ENCODE measurements at regions not wholly inside any gene's neighbourhood (a gene's known extent, or its start where the extent isn't known, plus 50 kb on each side); places are given as distances from the start of the nearest gene placed in this dataset.
"Not testable (repeated sequence)": the region's sequence is repeated elsewhere in the genome, so short reads cannot be mapped to it uniquely, and the experiment has no call there.

DNA sequence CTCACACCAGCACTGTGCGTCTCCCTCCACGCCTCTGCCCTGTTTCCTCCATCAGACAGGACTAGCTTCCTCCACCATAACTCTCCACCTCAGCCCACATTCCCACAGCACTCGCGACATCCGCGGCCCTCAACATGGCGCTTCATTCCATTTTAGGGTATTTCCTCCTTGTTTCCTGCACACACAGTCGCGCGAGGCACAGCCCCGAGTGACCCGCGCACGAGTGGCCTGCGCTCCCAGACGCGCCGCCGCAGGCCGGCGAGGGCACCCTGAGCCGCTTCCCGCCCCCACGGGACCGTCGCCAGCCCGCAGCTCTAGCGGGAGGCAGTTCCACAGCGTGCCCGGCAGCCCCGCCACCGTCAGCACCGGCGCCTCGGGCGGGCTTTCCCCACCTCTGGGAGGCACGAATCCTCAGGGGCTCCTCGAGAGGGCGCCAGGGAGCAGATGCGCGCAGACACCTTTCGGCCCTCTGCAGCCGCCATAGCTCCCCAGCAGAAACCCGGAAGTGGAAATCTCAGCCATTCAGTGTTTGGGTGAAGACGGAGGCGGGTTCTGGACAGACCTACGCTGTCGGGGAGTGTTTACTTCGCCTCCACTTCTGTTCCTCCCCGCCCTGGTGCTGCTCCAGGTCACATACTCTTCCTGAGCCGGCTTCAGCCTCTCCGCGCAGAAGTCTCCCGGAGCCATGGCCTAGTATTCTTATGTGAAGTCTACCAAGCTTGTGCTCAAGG, 136.6 kb downstream of the FOXD4L6 start:
- peak overlapping the region; percentile 94 for H3K9ac ChIP-seq
- not testable (repeated sequence) for H4K20me1 ChIP-seq, H3K9me3 ChIP-seq, H3K27me3 ChIP-seq
- H3K27ac ChIP-seq = peak overlapping the region; percentile 87
- H3K4me3 ChIP-seq = peak overlapping the region; percentile 86
- H3K4me2 ChIP-seq = peak overlapping the region; percentile 83
- H3K36me3 ChIP-seq = peaks cover 14% of the 10 kb centered on the region
- peaks cover 24% of the 10 kb centered on the region; the same call in 1 of the 2 replicates for H3K4me1 ChIP-seq

DNA sequence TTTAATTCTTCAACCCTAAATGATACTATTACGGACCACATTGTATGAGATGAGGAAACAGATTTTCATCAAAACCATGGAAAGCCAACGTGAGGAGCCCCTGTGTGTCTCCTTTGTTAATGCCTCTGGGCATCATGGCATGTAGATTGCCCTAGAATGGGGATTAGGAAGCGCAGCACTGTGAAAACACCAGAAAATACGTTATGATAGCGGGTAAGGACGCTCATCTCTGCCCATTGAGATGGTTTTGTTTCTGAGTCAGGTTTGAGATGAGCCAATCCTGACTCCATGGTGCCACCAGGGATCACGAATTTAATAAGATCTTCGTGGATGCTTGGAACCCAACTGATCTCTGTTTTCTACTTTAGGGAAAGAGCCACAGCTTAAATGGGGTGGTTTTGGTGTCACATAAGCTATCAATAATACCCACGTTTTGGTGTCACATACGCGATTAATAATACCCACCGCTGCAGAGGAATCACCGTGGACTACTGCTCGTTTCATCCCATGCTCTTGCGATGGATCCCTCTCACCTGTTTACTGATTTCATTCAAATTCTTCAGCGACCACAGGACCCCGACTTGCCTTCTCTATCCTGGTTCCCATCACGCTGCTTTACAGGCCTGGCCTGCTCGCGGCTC, 137.3 kb downstream of the FOXD4L6 start:
- not testable (repeated sequence) for H3K27me3 ChIP-seq, H3K9me3 ChIP-seq, H4K20me1 ChIP-seq, H3K36me3 ChIP-seq
- H3K4me2 ChIP-seq = peak overlapping the region; percentile 83
- peak overlapping the region; percentile 86 for H3K4me3 ChIP-seq
- H3K9ac ChIP-seq = peak overlapping the region; percentile 94
- peaks cover 24% of the 10 kb centered on the region; the same call in 1 of the 2 replicates for H3K4me1 ChIP-seq
- peak overlapping the region; percentile 87 for H3K27ac ChIP-seq

DNA sequence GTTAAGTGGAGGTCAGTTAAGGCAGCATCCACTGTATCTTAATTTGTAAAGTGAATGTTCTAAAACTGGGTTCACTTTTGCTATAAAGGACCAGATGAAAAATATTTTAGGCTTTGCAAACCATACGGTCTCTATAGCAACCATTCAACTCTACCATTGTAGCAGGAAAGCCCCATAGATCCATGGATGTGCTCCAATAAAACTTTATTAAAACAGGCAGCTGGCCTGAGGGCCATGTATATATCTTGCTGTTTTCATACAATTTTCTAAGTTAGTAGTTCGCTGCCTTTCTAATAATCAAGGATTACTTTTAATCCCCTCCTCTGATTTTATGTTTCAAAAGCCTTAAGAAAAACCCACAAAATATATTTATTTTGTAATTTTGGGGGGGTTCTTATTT, 142.1 kb downstream of the FOXD4L6 start:
- H3K9ac ChIP-seq, H3K36me3 ChIP-seq: not testable (repeated sequence)

DNA sequence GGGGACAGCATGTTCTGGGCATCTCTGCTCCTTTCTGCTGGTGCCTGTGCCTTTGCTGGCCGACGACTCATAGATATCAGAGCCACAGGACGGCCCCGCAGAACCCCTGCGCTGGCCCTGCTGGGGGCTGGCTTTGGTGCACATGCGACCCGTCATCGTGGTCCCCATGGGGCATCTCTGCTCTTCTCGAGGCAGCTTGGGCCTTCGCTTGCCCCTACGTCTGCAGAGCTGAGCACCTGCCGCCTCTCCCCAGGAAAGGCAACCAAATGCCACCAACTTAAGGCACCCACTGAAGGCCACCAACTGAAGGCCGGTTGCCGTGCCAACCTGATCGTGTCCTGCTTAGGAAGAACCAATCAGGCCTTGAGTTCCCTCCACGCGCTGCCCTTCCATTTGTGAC, 153.1 kb downstream of the FOXD4L6 start:
- H3K9ac ChIP-seq, H3K27me3 ChIP-seq, H3K36me3 ChIP-seq, H3K4me2 ChIP-seq, H4K20me1 ChIP-seq, H3K27ac ChIP-seq, H3K4me3 ChIP-seq, H3K9me3 ChIP-seq, H3K4me1 ChIP-seq: not testable (repeated sequence)

More for the DNA sequence above, 142.1 kb downstream of the FOXD4L6 start:
- H3K27ac ChIP-seq, H4K20me1 ChIP-seq, H3K4me3 ChIP-seq, H3K4me2 ChIP-seq, H3K4me1 ChIP-seq, H3K27me3 ChIP-seq: not testable (repeated sequence)
- peaks cover 10% of the 10 kb centered on the region; the same call in 1 of the 2 replicates for H3K9me3 ChIP-seq

DNA sequence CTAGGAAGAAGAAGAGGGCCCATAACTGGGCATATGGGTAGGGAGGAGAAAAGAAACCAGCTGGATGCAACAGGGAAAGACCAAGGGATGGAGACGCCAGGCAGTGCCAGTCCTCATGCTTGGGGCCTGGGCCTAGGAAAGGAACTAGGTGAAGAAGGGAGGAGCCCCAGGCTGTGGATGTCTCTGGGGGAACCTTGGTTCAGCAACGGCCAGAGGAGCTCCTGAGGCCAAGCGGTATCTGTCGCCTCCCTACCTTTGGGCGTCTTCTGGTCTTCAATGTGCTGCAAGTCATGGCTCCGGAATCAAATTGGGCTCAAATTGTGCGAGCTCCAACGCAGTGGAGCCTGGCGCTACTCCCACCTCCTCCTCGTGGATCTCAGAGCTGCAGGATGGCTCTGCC, 153.6 kb downstream of the FOXD4L6 start:
- not testable (repeated sequence) for H3K4me3 ChIP-seq, H3K4me2 ChIP-seq, H3K27me3 ChIP-seq, H3K4me1 ChIP-seq, H4K20me1 ChIP-seq, H3K9ac ChIP-seq, H3K27ac ChIP-seq, H3K9me3 ChIP-seq, H3K36me3 ChIP-seq

DNA sequence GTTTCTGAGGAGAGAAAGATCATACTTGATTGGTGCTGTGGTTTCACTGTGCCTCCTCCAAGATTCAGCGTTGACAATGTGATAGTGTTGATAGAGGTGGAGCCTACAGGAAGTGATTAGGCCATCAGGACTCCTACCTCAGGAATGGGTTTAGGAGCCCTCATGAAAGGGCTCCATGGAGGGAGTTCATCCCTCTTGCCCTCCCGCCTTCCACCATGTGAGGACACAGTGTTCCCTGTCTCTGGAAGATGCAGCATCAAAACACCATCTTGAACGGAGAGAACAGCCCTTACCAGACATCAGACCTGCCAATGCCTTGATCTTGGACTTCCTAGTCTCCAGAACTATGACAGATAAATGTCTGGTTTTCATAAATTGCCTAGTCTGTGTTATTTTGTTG, 156.7 kb downstream of the FOXD4L6 start:
- H3K36me3 ChIP-seq, H3K9ac ChIP-seq, H3K4me2 ChIP-seq, H3K4me1 ChIP-seq, H3K4me3 ChIP-seq, H4K20me1 ChIP-seq, H3K9me3 ChIP-seq, H3K27me3 ChIP-seq, H3K27ac ChIP-seq: not testable (repeated sequence)

DNA sequence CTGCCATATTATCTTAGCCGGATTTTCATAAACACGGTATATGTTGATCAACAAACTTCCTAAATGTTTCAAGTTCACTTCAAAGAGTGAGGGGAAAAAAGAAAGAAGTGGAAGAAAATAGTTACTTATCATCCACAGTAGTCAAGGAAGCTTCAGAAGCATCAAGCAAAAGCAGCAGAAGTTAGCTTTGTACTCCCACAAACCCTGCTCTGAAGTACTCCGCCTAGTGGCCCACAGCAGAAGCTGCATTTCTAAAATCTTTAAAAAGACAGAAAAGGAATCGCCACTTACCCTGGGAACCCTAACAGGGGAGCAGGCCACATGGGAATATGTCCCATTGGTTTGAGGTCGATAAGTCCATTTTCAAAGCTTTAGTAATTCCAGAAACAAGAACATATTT, 158.1 kb downstream of the FOXD4L6 start:
- not testable (repeated sequence) for H3K9me3 ChIP-seq, H4K20me1 ChIP-seq, H3K36me3 ChIP-seq, H3K9ac ChIP-seq, H3K27ac ChIP-seq, H3K27me3 ChIP-seq, H3K4me2 ChIP-seq, H3K4me1 ChIP-seq, H3K4me3 ChIP-seq

DNA sequence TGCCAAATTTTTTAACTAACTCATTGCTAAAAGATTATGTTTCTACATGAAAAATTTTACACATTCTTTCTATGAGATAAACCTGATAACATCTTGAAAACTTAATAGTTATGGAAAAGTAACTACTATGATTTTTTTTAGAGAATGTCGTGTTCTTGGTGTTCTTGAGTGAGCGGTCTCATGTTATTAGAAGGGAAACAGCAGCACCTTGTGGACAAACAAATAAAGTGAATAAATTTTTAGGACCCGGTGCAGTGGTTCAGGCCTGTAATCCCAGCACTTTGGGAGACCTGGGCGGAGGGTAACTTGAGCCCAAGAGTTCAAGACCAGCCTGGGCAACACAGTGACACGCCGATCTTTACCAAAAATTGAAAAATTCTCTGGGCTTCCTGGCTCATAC, 166.0 kb downstream of the FOXD4L6 start:
- H3K9me3 ChIP-seq, H3K9ac ChIP-seq, H3K4me1 ChIP-seq, H3K36me3 ChIP-seq, H4K20me1 ChIP-seq, H3K27ac ChIP-seq, H3K27me3 ChIP-seq, H3K4me3 ChIP-seq, H3K4me2 ChIP-seq: not testable (repeated sequence)

DNA sequence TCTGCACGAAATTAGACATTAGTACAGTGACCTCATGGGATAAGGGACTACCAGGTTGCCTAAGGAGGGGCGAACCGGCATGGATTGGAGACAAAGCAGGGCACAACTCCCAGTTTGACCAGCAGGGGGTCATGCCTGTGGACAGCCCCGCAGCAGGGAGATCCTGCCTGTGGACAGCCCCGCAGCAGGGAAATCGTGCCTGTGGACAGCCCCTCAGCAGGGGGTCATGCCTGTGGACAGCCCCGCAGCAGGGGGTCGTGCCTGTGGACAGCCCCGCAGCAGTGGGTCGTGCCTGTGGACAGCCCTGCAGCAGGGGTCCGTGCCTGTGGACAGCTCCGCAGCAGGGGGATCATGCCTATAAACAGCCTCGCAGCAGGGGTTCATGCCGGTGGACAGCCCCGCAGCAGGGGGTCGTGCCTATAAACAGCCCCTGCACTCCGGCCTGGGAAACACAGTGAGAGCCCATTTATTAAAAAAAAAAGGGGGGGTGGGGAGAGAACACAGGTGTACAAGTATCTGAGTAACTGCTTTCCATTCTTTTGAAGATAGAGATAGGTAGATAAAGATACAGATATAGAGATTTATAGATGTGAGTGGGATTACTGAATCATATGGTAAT, 176.5 kb downstream of the FOXD4L6 start:
- not testable (repeated sequence) for H3K4me2 ChIP-seq, H3K4me1 ChIP-seq, H3K9me3 ChIP-seq, H3K27ac ChIP-seq, H4K20me1 ChIP-seq, H3K9ac ChIP-seq, H3K4me3 ChIP-seq, H3K36me3 ChIP-seq, H3K27me3 ChIP-seq

DNA sequence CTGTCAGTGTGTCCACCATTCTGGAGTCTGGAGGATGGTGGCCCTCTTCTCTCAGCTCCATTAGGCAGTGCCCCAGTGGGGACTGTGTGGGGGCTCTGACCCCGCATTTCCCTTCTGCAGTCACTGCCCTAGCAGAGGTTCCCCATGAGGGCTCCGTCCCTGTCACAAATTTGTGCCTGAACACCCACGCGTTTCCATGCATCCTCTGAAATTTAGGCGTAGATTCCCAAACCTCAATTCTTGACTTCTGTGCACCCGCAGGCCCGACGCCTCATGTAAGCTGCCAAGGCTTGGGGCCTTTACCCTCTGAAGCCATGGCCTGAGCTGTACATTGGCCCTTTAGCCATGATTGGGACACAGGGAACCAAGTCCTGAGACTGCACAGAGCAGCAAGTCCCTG, 182.3 kb downstream of the FOXD4L6 start:
- H3K9me3 ChIP-seq, H4K20me1 ChIP-seq, H3K9ac ChIP-seq, H3K27ac ChIP-seq, H3K4me3 ChIP-seq, H3K4me2 ChIP-seq, H3K4me1 ChIP-seq, H3K36me3 ChIP-seq, H3K27me3 ChIP-seq: not testable (repeated sequence)

DNA sequence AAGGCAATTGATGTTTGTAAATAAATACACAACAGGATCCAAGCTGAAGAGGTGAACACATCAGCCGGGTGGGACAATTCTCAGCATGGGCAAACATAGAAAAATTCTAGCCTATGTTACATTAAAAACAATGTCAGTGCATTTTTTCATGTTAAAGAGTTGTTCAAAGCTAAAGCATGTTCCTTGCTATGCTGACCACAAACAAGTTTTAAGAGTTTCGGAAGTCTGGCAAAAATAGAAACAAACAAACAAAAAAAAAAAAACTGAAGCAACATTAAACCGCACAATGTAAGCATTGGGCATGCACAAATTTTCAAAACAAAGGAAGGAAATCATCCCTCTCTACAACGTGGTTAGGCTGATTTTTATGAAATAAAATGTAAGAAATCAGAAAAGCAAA, 185.8 kb downstream of the FOXD4L6 start:
- not testable (repeated sequence) for H4K20me1 ChIP-seq, H3K27ac ChIP-seq, H3K9me3 ChIP-seq, H3K4me3 ChIP-seq, H3K9ac ChIP-seq, H3K36me3 ChIP-seq, H3K27me3 ChIP-seq, H3K4me2 ChIP-seq, H3K4me1 ChIP-seq

DNA sequence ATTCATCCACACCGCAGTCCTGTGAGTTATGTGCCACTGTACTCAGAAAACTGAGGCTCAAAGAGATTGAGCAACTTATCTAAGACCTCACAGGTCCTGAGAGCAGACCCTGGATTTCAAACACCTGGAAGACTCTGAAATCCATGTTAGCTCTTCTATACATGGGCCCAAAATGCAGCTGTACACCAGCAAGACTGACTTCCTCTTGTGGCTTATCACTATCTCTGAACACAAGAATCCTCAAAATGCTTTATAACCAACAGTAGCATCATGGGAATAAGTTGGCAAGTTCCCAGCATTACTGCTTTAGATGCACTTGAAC, 188.6 kb downstream of the FOXD4L6 start:
- not testable (repeated sequence) for H3K4me2 ChIP-seq, H3K36me3 ChIP-seq, H3K4me3 ChIP-seq, H4K20me1 ChIP-seq, H3K27ac ChIP-seq, H3K9ac ChIP-seq, H3K4me1 ChIP-seq, H3K9me3 ChIP-seq, H3K27me3 ChIP-seq

DNA sequence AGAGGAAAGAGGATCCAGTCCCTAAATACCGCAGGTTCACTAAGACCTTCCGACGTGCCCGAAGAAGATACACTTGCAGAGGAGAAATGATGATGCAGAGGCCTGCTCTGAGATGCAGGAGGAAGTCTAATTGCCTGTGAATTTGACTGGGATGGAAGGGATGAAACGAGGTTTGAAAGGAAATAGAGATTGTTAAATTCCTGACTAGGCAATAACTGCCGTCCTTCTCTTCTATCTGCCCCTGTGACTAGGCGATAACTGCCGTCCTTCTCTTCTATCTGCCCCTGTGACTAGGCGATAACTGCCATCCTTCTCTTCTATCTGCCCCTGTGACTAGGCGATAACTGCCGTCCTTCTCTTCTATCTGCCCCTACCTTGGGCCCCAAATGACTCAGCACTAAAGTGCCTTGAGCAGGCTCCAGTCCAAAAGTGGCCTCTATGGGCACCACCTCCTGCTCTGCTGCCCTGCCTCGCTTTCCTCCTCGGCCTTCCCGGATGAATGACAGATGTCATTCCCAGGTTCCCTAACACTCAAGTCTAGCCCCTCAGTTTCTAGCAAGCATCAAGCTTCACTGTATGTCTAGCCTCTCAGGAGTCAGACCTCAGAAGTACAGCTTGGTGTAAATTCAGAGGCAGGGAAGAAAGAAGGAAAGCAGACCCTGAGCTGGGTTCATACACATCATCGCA, 189.1 kb downstream of the FOXD4L6 start:
- not testable (repeated sequence) for H3K9ac ChIP-seq, H3K27me3 ChIP-seq, H3K4me2 ChIP-seq, H3K4me1 ChIP-seq, H3K9me3 ChIP-seq, H3K27ac ChIP-seq, H4K20me1 ChIP-seq, H3K36me3 ChIP-seq, H3K4me3 ChIP-seq
